GM20000 (cell line): ENCODE measurements at regions not wholly inside any gene's neighbourhood (a gene's known extent, or its start where the extent isn't known, plus 50 kb on each side); places are given as distances from the start of the nearest gene placed in this dataset.

Experiments
- DNase-seq: peaks from one replicate; pipeline ENCODE4 v3.0.0; 2012; ENCODE audit warnings: low spot score
- CTCF ChIP-seq: IDR thresholded peaks from 2 replicates; pipeline ENCODE4 v1.5.1; 2012; ENCODE audit warnings: mild to moderate bottlenecking, control low read depth; ENCODE audit errors: extremely low read depth, missing control alignments

DNA sequence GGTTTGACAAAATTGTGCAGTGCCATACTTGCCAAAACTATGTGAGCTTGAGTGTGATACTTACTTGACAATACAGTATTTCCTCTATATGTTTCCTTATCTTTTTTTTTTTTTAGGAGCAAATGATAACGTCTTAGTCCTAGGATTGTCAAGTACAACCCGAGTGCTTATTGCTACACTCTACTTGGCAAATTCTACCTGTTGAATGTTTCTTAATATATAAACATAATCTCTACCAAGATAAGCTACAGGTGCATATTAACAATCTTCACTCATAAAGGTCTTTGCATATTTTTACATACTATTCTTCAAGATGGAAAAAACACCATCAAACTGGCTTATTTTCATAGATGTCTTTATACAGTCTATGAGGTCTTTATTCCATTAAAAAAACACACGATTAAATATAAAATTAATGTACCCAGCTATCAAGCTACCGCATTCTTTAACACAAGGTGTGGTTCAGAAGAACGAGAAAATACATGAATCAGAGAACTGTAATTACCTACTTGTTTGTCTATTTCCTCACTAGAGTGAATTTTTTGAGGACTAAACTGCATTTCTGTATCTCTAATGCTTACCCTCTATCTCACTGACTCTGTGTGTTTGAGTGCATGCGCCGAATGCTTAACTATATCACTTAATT, 76.1 kb upstream of the PDSS1 start:
- no peak for TF ChIP-seq CTCF
- no peak for DNase-seq

- DNase-seq = peak; percentile 64
- no peak for TF ChIP-seq CTCF
Measured at GRCh38 chr10:26621889-26622711, 75.4 kb upstream of the PDSS1 start.

DNA sequence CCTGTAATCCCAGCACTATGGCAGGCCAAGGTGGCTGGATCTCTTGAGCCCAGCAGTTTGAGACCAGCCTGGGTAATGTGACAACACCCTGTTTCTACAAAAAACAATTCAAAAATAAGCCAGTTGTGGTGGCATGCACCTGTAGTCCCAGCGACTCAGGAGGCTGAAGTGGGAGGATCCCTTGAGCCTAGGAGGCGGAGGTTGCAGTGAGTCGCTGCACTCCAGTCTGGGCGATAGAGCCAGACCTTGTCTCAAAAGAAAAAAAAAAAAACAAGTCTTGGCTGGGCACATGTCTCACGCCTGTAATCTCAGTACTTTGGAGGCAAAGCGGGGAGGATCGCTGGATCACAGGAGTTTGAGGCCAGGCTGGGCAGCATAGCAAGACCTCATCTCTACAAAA, 74.6 kb upstream of the PDSS1 start:
- no peak for DNase-seq
- no peak for TF ChIP-seq CTCF

DNA sequence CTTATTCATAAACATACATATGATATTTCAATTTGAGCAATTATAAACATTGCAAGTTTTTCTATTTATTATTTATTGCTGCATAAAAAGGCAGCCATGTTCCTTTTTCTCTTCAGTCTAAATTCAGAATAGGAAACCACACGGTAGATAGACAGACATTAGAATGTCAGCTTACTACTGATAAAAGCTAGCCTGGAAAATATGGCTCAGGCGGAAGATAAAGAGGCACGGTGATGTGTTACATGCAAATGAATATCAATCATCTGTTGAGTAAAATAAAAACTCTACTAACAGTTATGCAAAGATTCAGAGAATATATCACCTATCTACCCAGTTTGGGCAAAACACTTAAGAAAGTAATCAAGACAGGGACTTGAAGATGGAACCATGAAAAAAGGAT, 73.5 kb upstream of the PDSS1 start:
- DNase-seq = no peak
- no peak for TF ChIP-seq CTCF

- no peak for DNase-seq
- no peak for TF ChIP-seq CTCF
Measured at GRCh38 chr10:26626066-26626465, 71.4 kb upstream of the PDSS1 start.

GRCh38 chr10:26627324-26627723, 70.2 kb upstream of the PDSS1 start:
- DNase-seq = no peak

More at GRCh38 chr10:26627324-26627723, 70.2 kb upstream of the PDSS1 start:
- TF ChIP-seq CTCF = no peak
